SK-N-MC (cell line): ENCODE measurements at regions not wholly inside any gene's neighbourhood (a gene's known extent, or its start where the extent isn't known, plus 50 kb on each side); places are given as distances from the start of the nearest gene placed in this dataset.

ENCODE experiments used
- DNase-seq: peaks from one replicate; pipeline ENCODE4 v3.0.0-alpha.2; 2011; ENCODE audit warnings: low read depth, low spot score
- H3K27ac ChIP-seq: fragments of 200-600 bp; sonication (generic); 2 replicates; pipeline ENCODE4 v1.5.1; 2016; ENCODE audit warnings: mixed run types
- H3K36me3 ChIP-seq: fragments of 200-600 bp; sonication (generic); 2 replicates; pipeline ENCODE4 v1.6.1; 2017; ENCODE audit warnings: antibody characterized with exemption, low read length, mixed read lengths; ENCODE audit not compliant: insufficient read depth
- H3K4me3 ChIP-seq: fragments of 200-600 bp; sonication (generic); 2 replicates; pipeline ENCODE4 v1.5.1; 2016
- H3K9ac ChIP-seq: fragments of 200-600 bp; sonication (generic); 2 replicates; pipeline ENCODE4 v1.8.0; 2017; ENCODE audit warnings: mixed run types, mixed read lengths; ENCODE audit not compliant: insufficient read length
- H3K9me3 ChIP-seq: fragments of 200-600 bp; sonication (generic); 2 replicates; pipeline ENCODE4 v1.6.1; 2017; ENCODE audit warnings: low read depth, mild to moderate bottlenecking, antibody characterized with exemption, low read length, moderate library complexity, mixed read lengths
- EZH2 ChIP-seq: fragments of 200-600 bp; sonication (generic); IDR thresholded peaks from one replicate; pipeline ENCODE4 v1.6.1; 2017; ENCODE audit warnings: antibody characterized with exemption
- FOXP2 ChIP-seq: optimal IDR thresholded peaks from 2 replicates; pipeline ENCODE3; 2011; ENCODE audit warnings: mild to moderate bottlenecking, moderate library complexity; ENCODE audit not compliant: insufficient read depth; ENCODE audit errors: extremely low read length, control extremely low read depth
- POLR2AphosphoS5 ChIP-seq: IDR thresholded peaks from 2 replicates; pipeline ENCODE4 v1.6.1; 2012; ENCODE audit warnings: mild to moderate bottlenecking, low read depth, low read length, borderline replicate concordance

GRCh38 chr12:124466216-124467128 is 100.9 kb downstream of the NCOR2 start:
- Histone ChIP-seq H3K9ac (no peak overlapping the region), H3K27ac (peak overlapping the region; percentile 54; the same call in 1 of the 2 replicates), H3K36me3 (peaks cover 47% of the 10 kb centered on the region), H3K4me3 (peak overlapping the region; percentile 46; the same call in 1 of the 2 replicates), H3K9me3 (no peaks in the 10 kb centered on the region)
- TF ChIP-seq EZH2 = no peak
- TF ChIP-seq POLR2AphosphoS5 = peak; percentile 40; the same call in 1 of the 2 replicates
- peak; percentile 72 for DNase-seq

DNA sequence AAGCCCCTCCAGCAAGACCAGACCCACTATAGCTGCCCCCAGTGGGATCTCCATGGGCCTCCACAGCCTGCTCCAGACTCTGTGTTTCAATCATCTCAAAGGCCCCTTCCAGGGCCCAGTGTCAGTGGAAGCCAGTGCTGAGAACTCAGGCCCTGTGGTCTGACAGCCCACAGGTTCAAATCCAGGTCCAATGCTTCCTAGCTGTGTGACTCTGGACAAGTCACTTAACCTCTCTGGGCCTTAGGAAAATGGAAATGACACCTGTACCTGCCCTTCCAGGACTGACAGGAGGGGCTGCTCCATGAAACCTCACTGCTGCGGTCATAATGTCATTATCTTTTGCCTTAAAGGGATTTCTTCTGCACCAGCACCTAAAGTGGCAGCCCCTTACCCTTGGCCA is 101.9 kb downstream of the NCOR2 start:
- H3K9ac ChIP-seq = no peak overlapping the region
- no peak overlapping the region for H3K4me3 ChIP-seq
- TF ChIP-seq POLR2AphosphoS5 (no peak), FOXP2 (no peak), EZH2 (no peak)
- no peak overlapping the region for H3K27ac ChIP-seq
- DNase-seq = no peak
- peaks cover 38% of the 10 kb centered on the region for H3K36me3 ChIP-seq
- H3K9me3 ChIP-seq = no peaks in the 10 kb centered on the region

- H3K27ac ChIP-seq = no peak overlapping the region
- TF ChIP-seq FOXP2 = no peak
- TF ChIP-seq POLR2AphosphoS5 = no peak
- TF ChIP-seq EZH2 = no peak
- H3K4me3 ChIP-seq = no peak overlapping the region
- DNase-seq = no peak
- H3K9me3 ChIP-seq = no peaks in the 10 kb centered on the region
- no peak overlapping the region for H3K9ac ChIP-seq
- H3K36me3 ChIP-seq = peaks cover 36% of the 10 kb centered on the region
These were observed 102.6 kb downstream of the NCOR2 start for GRCh38 chr12:124464830-124465229.

DNA sequence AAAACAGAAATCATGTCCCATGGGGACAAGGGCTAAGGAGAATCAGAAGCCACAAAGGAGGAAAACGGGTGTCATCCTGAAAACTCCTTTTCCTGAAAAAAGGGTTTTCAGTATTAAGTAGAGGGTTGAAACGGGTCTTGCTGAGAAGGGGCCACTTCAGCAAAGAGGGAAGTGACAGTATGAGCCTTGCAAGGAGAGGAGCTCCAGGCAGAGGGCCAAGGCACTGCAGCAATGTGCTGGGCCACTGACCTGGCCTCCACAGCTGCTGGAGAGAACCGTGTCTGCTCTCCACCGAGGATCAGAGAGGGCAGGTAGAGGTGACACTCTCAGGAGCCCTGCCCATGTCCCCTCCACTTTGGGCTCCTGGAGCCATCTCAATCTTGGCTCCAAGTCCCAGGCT is 103.3 kb downstream of the NCOR2 start:
- H3K9ac ChIP-seq = no peak overlapping the region
- H3K4me3 ChIP-seq = peak overlapping the region; percentile 46
- H3K9me3 ChIP-seq = no peaks in the 10 kb centered on the region
- no peak for DNase-seq
- H3K36me3 ChIP-seq = peaks cover 38% of the 10 kb centered on the region
- TF ChIP-seq FOXP2 (no peak), POLR2AphosphoS5 (no peak), EZH2 (no peak)
- H3K27ac ChIP-seq = peak overlapping the region; percentile 67

DNA sequence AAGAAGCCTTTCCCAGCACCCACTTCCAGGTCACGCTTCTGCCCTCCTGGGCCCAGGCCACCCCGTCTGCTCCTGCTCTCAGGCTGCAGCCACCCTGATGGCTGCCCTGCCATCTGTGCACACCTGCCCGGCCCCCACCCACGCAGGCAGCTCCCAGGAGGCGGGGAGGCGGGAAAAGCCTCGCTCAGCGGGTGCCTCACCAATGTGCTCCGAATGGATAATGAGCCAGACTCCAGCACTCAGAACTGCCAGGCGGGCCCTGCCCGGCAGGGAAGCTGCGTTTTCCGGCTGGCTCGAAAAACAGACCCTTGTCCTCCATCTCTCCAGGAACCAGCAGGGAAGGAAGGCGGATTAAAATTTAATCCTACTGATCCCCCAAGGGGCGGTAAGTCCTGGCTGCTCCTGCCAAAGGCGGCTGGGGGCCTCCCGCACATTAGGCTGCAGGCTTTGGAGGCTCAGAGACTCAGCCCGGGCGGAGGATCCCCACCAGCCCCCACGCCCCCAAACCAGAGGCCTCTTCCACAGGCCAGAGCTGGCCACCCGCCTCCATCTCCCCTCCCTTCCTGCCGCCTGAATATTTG is 104.0 kb downstream of the NCOR2 start:
- DNase-seq = peak; percentile 28
- peaks cover 40% of the 10 kb centered on the region for H3K36me3 ChIP-seq
- no peak overlapping the region for H3K9ac ChIP-seq
- H3K27ac ChIP-seq = peak overlapping the region; percentile 67; the same call in 1 of the 2 replicates
- no peak for TF ChIP-seq EZH2
- no peak; the same call in none of the 2 replicates for TF ChIP-seq POLR2AphosphoS5
- TF ChIP-seq FOXP2 = no peak
- no peaks in the 10 kb centered on the region for H3K9me3 ChIP-seq
- peak overlapping the region; percentile 46 for H3K4me3 ChIP-seq

GRCh38 chr12:124462750-124463149 is 104.7 kb downstream of the NCOR2 start:
- Histone ChIP-seq H3K27ac (no peak overlapping the region), H3K9ac (no peak overlapping the region), H3K4me3 (no peak overlapping the region), H3K36me3 (peaks cover 40% of the 10 kb centered on the region), H3K9me3 (no peaks in the 10 kb centered on the region)
- DNase-seq = no peak
- TF ChIP-seq FOXP2 (no peak), EZH2 (no peak), POLR2AphosphoS5 (no peak)

- TF ChIP-seq FOXP2 (no peak), POLR2AphosphoS5 (no peak), EZH2 (no peak)
- no peak for DNase-seq
- Histone ChIP-seq H3K4me3 (no peak overlapping the region), H3K9me3 (no peaks in the 10 kb centered on the region), H3K27ac (no peak overlapping the region), H3K9ac (no peak overlapping the region), H3K36me3 (peaks cover 40% of the 10 kb centered on the region)
These were observed 105.4 kb downstream of the NCOR2 start for GRCh38 chr12:124461851-124462623.

- H3K4me3 ChIP-seq = no peak overlapping the region
- H3K9me3 ChIP-seq = no peaks in the 10 kb centered on the region
- TF ChIP-seq FOXP2 = no peak
- TF ChIP-seq EZH2 = no peak
- no peak for TF ChIP-seq POLR2AphosphoS5
- H3K9ac ChIP-seq = no peak overlapping the region
- H3K27ac ChIP-seq = no peak overlapping the region
- peaks cover 40% of the 10 kb centered on the region for H3K36me3 ChIP-seq
- no peak for DNase-seq
These were observed 106.2 kb downstream of the NCOR2 start for GRCh38 chr12:124461241-124461673.
